Esophagus mucosa (tissue), 1 donor: ENCODE measurements at regions not wholly inside any gene's neighbourhood (a gene's known extent, or its start where the extent isn't known, plus 50 kb on each side); places are given as distances from the start of the nearest gene placed in this dataset.

ENCODE experiments used
- ATAC-seq: fragments of 200-7000 bp; cut with Tn5 transposase; one replicate; pipeline ENCODE4 v1.9.1; 2020
- donor health status: DM: yes; HTN: yes; CAD: no.

DNA sequence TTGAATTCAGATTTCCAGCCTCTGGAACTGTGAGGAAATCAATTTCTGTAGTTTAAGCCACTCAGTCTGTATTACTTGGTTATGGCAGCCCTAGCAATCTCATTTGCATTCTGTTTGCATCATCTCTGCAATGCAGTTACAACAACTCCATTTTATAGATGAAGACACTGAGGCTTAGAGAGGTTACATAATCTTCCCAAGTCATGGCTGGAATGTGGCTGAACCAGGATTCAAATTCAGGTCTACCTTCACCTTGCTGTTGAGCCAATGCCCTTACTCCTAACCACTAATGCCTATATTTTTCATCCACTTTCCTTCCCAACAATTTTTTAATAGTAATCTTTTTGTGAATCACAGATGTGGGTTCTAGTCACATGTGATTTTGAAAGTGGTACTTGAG, 469.8 kb upstream of the CCL2 start:
- ATAC-seq, result no peak

DNA sequence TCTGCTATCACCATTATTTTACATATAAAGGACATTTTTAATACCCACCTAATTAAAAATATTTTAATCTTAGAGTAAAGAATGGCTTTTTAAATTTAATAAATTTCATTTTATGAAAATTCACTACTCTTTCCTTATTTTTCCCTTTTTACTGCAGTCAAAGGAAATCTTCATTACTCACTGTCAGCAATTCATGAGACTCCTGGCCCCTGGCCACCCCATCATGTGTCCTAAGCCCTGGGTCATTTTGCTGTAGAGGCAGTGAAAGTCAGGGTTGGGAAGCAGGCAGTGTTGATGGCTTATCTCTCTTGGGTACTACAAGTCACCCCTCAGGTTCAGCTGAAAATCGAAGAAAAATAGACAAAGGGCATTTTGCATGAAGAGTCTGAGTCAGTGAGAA, 468.6 kb upstream of the CCL2 start:
- ATAC-seq, result no peak

DNA sequence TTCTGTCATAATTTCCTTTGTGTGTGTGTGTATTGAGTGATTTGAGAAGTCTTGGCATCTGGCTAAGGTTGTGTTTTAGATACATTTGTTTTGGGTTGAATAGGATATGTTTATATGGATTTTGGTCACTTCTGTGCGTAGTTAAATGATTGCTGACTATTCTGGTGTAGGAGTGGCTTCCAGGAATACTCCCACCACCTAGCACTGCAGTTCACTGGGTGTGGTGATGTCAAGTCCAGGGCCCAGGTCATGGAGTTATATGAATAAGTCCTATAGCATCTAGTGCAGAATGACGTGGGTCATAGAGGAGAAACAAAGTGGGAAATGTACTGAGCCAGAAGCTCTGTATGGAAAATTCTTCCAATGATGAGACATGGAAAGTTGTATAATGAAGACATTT, 465.4 kb upstream of the CCL2 start:
- ATAC-seq, result no peak

DNA sequence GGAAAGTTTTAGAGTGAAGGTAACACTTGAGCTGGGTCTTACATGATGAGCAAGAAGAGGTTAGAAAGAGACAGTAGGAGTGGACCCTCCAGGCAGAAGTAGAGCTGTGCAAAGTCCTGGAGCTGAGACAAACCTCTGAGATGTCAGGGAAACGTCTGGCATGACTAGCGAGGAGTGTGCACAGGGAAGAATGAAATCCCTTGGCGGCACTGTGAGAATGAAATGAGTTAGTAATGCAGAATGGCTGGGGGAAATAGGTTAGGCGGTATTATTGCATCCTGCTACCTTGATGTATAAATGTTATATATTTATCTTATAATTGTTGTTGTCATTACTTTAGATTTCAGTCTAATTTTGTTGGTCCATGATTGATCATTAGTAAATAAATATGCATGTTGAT, 457.9 kb upstream of the CCL2 start:
- no peak for ATAC-seq

- ATAC-seq, result no peak
Measured at GRCh38 chr17:33798308-33798707, 456.8 kb upstream of the CCL2 start.

GRCh38 chr17:33802349-33803198, 452.5 kb upstream of the CCL2 start:
- no peak for ATAC-seq

DNA sequence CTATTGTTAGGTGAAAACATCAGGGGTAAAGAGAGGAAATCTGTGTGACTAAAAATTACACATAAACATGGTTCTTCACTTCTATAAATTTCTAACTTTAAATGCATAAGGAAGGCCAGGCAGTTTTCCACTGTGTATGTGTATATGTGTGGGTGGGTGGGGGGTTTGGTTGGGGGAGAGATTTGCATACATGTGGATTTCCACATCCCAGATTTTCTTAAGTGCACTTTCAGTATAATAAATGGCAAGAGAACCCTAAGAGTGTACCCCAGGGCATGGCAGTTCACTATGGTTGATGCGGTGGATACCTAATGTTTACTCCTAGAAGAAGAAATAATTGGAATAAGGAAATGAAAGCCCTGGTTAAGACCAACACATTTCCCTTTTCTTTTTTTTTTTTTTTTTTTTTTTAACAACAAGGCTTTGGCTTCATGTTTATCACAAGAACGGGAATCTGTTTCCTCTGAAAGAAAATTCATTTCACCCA, 451.8 kb upstream of the CCL2 start:
- ATAC-seq, result no peak

- ATAC-seq, result no peak
Measured at GRCh38 chr17:33803686-33804085, 451.4 kb upstream of the CCL2 start.

- ATAC-seq, result no peak
Measured at GRCh38 chr17:33804401-33804800, 450.7 kb upstream of the CCL2 start.

- no peak for ATAC-seq
Measured at GRCh38 chr17:33806631-33807030, 448.5 kb upstream of the CCL2 start.

DNA sequence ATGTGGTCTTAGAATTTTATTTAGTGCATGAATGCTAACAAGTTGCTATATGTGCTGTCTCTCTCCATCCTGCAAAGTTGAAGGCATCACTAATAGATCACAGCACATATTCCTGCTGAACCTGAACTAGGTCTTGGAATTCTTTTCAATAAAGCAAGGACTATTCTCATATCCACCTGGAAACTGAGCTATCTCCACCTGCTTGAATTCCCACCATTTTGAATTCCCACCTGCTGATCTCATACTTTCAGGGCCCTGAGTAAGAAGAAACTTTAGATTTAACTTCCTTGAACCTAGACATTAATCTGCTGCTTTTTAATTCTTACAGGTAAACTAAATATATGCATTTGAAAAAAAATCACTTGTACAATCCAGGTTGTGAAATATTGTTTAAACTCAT, 445.3 kb upstream of the CCL2 start:
- ATAC-seq, result no peak

DNA sequence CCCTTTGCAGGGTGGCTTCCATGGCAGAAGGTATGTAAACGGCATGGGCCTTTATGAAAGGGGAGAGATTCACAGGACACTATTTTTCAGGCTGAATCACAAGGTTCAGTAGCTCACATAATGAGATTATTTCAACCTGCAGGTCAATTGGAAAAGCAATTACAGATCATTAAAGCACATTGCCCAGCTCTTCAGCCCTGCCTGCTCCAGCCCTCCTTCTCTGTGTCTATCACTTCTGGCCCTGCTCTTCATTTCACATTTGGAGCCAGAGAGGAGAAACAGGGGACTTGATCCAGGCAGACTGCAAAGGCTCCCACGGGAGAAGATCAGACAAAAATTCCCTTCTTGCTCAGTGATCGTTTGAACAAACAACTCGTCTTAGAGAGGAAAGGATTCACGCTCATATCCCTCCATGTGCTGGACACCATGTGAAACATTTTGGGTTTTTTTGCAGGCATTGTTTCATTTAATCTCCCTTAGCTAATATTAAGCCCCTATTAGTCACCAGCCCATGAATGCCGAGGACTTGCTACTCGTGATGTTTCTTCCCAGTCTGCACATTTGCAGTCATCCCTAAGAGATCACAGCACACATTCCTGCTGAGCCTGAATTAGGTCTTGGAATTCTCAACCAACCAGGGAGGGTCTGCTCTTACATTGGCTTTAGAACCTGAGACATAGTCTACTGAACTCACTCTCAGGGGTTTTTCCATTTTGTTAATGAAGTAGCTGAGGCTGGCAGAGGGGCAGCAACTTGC, 443.9 kb upstream of the CCL2 start:
- ATAC-seq, result no peak

DNA sequence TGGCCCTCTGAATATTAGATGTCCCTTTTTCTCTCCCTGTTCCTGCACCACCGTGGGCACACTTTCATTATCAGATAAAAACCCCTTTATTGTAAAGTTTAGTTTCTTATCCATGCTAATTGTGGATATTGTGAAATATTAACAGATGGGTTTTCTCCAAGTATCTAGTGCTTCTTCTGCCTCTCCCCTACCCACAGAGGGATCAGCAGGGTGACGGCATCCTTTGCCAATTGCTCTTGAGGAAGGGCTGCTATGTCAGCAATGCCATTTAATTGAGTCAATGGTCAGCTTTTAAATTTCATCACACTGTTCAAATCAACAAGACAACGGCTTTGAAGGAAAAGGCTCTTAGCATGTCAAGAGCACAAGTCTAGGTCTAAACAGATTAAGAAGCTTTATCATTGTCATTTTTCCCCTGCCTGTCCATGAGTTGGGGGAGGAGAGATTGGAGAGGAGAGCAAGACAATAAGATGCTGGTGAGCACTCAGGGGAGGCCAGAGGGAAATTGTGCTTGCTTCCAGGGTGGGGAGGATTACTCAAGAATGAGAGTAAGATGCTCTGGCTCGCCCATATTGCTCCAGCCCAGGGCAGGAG, 443.0 kb upstream of the CCL2 start:
- ATAC-seq, result no peak

GRCh38 chr17:33814852-33815251, 440.2 kb upstream of the CCL2 start:
- no peak for ATAC-seq

- ATAC-seq, result no peak
Measured at GRCh38 chr17:33816036-33816435, 439.0 kb upstream of the CCL2 start.

GRCh38 chr17:33816842-33817617, 438.1 kb upstream of the CCL2 start:
- no peak for ATAC-seq

DNA sequence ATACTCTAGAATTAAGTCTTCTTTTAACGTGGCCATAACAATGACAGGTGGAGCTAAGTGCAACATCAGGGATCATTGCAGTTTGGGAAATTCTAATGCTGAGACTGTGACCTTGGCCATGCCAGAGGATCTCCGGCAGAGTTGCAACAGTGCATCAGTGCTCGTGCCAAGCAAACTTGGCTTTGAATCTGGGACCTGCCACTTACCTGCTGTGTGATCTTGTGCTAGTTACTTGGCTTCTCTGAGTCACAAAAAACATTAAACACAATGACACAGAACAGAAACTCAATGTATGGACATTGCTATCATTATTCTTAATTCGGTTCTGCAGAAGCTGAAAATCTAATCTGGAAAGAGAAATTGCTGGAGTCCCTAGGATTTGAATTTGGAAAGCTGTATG, 435.5 kb upstream of the CCL2 start:
- ATAC-seq, result no peak

- ATAC-seq, result no peak
Measured at GRCh38 chr17:33832262-33832661, 422.8 kb upstream of the CCL2 start.

GRCh38 chr17:33837281-33837680, 417.8 kb upstream of the CCL2 start:
- ATAC-seq, result no peak

DNA sequence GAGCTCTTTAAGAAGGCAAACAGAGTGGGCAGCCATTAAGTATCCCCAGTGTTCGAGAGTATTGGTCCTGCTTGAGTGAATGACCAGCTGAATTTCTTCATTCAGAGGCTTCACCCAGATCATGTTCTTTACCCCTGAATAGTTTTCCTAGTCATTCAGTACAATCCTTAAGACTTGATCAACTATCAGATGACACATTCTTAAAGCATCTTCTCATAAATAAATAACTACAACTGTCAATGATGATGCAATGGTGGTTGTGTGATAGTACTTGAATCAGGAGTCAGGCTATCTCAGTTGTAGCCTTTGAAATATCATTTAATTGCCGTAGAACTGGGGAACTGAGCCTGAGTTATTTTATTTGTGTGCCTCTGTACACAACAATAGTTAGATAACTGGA, 416.8 kb upstream of the CCL2 start:
- no peak for ATAC-seq

GRCh38 chr17:33847900-33848299, 407.2 kb upstream of the CCL2 start:
- ATAC-seq, result no peak

- no peak for ATAC-seq
Measured at GRCh38 chr17:33848433-33848832, 406.7 kb upstream of the CCL2 start.

DNA sequence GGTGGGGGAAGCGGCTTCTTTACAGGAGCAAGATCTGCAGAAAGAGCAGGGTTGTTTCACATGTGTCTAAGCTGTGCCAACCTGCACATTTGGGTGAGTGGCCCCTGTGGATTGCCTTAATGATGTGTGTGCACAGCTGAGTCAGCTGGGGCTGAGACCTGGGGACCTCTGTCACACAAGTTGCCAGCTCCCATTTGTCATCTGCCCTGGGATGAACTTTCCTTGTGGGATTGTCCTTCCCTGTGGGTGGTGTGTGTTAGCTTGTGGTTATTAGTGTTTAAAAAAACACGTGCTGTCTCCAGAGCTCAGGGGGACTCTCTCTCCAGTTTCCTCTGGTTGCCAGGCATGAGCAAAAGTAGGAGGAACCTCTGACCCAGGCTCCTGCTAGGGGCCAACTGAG, 400.5 kb upstream of the CCL2 start:
- no peak for ATAC-seq
